ENCODE measurements at regions not wholly inside any gene's neighbourhood (a gene's known extent, or its start where the extent isn't known, plus 50 kb on each side); places are given as distances from the start of the nearest gene placed in this dataset.
A peak's percentile ranks its signal among the peaks of the same experiment; 100 is the strongest.

GRCh38 chr6:43909474-43910148, 139.6 kb downstream of the VEGFA start (continued):
- TF ChIP-seq HMBOX1 (IDR thresholded peaks at IDR 0.05) = no peak
- 0 out of 2 replicates have a peak, but pooled peaks have one; percentile 1 for TF ChIP-seq TFE3 (CRISPR knock-in tag; IDR thresholded peaks at IDR 0.05)
- peak; percentile 24; the same call in 1 of the 2 replicates for TF ChIP-seq TFAP4 (CRISPR knock-in tag; IDR thresholded peaks at IDR 0.05; ENCODE audit: borderline replicate concordance)
- TF ChIP-seq VEZF1 (CRISPR knock-in tag; IDR thresholded peaks at IDR 0.05) = no peak
- no peak for TF ChIP-seq RBM39 (optimal IDR thresholded peaks at IDR 0.05; ENCODE audit: low read depth, low read length)
- peak; percentile 98; the same call in 1 of the 2 replicates for TF ChIP-seq TARDBP (IDR thresholded peaks at IDR 0.05)
- no peak for TF ChIP-seq ESRRB (CRISPR knock-in tag; IDR thresholded peaks at IDR 0.05; ENCODE audit: borderline replicate concordance)
- TF ChIP-seq ZZZ3 (IDR thresholded peaks at IDR 0.05) = no peak
- TF ChIP-seq ERF (CRISPR knock-in tag; IDR thresholded peaks at IDR 0.05) = peak; percentile 66; the same call in 1 of the 2 replicates
- TF ChIP-seq ZNF511 (CRISPR knock-in tag; IDR thresholded peaks at IDR 0.05) = no peak
- TF ChIP-seq POLR3G (IDR thresholded peaks at IDR 0.05; ENCODE audit: extremely low read depth, insufficient read length, insufficient replicate concordance) = no peak
- no peak for TF ChIP-seq ZNF143 (CRISPR knock-in tag; IDR thresholded peaks at IDR 0.05)
- TF ChIP-seq POU5F1 (IDR thresholded peaks at IDR 0.05; ENCODE audit: borderline replicate concordance, low read depth, low read length, partially characterized antibody) = no peak
- no peak for TF ChIP-seq NUFIP1 (IDR thresholded peaks at IDR 0.05; ENCODE audit: partially characterized antibody)
- no peak for TF ChIP-seq ZNF146 (CRISPR knock-in tag; IDR thresholded peaks at IDR 0.05; ENCODE audit: unreplicated experiment)
- TF ChIP-seq E2F5 (CRISPR knock-in tag; IDR thresholded peaks at IDR 0.05) = no peak
- TF ChIP-seq TAF7 (tag; IDR thresholded peaks at IDR 0.05) = no peak
- no peak for TF ChIP-seq NR3C1 (CRISPR knock-in tag; IDR thresholded peaks at IDR 0.05)
- no peak for TF ChIP-seq SFPQ (IDR thresholded peaks at IDR 0.05; ENCODE audit: low read depth, low read length)
- TF ChIP-seq ZNF282 (CRISPR knock-in tag; IDR thresholded peaks at IDR 0.05) = no peak

Measured in K562 (cell line).